HCT116 (cell line): ENCODE measurements at regions not wholly inside any gene's neighbourhood (a gene's known extent, or its start where the extent isn't known, plus 50 kb on each side); places are given as distances from the start of the nearest gene placed in this dataset.

Source experiments
- CEBPB ChIP-seq: IDR thresholded peaks from 2 replicates; pipeline ENCODE4 v1.6.1; 2012; ENCODE audit warnings: low read depth
- CTCF ChIP-seq, 3 experiments: fragments of 200-600 bp in 1 of 3; sonication (generic) in 1 of 3; IDR thresholded peaks in 2 of 3; conservative IDR thresholded peaks in 1 of 3; 2 replicates each; pipeline ENCODE4 v1.5.1; 2012 to 2017; ENCODE audit warnings: low read depth in 2 of 3, low read length in 2 of 3, antibody characterized with exemption in 1 of 3, borderline replicate concordance in 1 of 3, control low read depth in 1 of 3, mild to moderate bottlenecking in 1 of 3, mixed read lengths in 1 of 3, mixed run types in 1 of 3, moderate library complexity in 1 of 3; ENCODE audit not compliant: insufficient read depth in 1 of 3
- ELF1 ChIP-seq: IDR thresholded peaks from 2 replicates; pipeline ENCODE4 v1.6.1; 2012; ENCODE audit warnings: low read depth, borderline replicate concordance
- EZH2 ChIP-seq: fragments of 200-600 bp; sonication (generic); IDR thresholded peaks from 2 replicates; pipeline ENCODE4 v1.6.1; 2017; ENCODE audit warnings: antibody characterized with exemption, mixed run types
- EZH2phosphoT487 ChIP-seq: fragments of 200-600 bp; IDR thresholded peaks from 2 replicates; pipeline ENCODE4 v1.6.1; 2018; ENCODE audit warnings: antibody characterized with exemption, borderline replicate concordance
- JUND ChIP-seq: IDR thresholded peaks from 2 replicates; pipeline ENCODE4 v1.6.1; 2012
- MAX ChIP-seq: IDR thresholded peaks from 2 replicates; pipeline ENCODE4 v1.6.1; 2012
- POLR2A ChIP-seq: IDR thresholded peaks from 2 replicates; pipeline ENCODE4 v1.7.0; 2011; ENCODE audit warnings: borderline replicate concordance; ENCODE audit not compliant: insufficient read depth, insufficient read length; ENCODE audit errors: extremely low read depth
- POLR2AphosphoS5 ChIP-seq: IDR thresholded peaks from 2 replicates; pipeline ENCODE4 v1.6.1; 2011; ENCODE audit warnings: mild to moderate bottlenecking, low read depth, low read length, moderate library complexity
- RAD21 ChIP-seq: IDR thresholded peaks from 2 replicates; pipeline ENCODE4 v1.6.1; 2012; ENCODE audit warnings: low read depth, mild to moderate bottlenecking
- REST ChIP-seq: IDR thresholded peaks from 2 replicates; pipeline ENCODE4 v1.6.1; 2012; ENCODE audit warnings: low read depth
- SIN3A ChIP-seq: IDR thresholded peaks from 2 replicates; pipeline ENCODE4 v1.6.1; 2012; ENCODE audit warnings: low read depth
- ZBTB33 ChIP-seq: IDR thresholded peaks from 2 replicates; pipeline ENCODE4 v1.6.1; 2011; ENCODE audit warnings: mild to moderate bottlenecking, low read length, moderate library complexity; ENCODE audit not compliant: insufficient replicate concordance; ENCODE audit errors: extremely low read depth

GRCh38 chrX:95996294-95996693, 688.3 kb upstream of the DIAPH2 start:
- TF ChIP-seq CTCF (IDR thresholded peaks at IDR 0.05 in 2 of 3, conservative IDR thresholded peaks at IDR 0.05 in 1 of 3; ENCODE audit: borderline replicate concordance in 1 of 3, insufficient read depth in 1 of 3, low read depth in 2 of 3, low read length in 2 of 3) (no peak), ZBTB33 (no peak), POLR2A (no peak), ELF1 (no peak), POLR2AphosphoS5 (no peak), EZH2 (no peak), RAD21 (no peak), REST (no peak), JUND (no peak), MAX (no peak), CEBPB (no peak), EZH2phosphoT487 (no peak), SIN3A (no peak)
